NB4 (cell line): ENCODE measurements at regions not wholly inside any gene's neighbourhood (a gene's known extent, or its start where the extent isn't known, plus 50 kb on each side); places are given as distances from the start of the nearest gene placed in this dataset.

Experiments used
- MAX ChIP-seq: IDR thresholded peaks from 2 replicates; pipeline ENCODE4 v1.6.1; 2011; ENCODE audit warnings: low read depth, low read length
- MYC ChIP-seq: IDR thresholded peaks from 2 replicates; pipeline ENCODE4 v1.6.1; 2011; ENCODE audit warnings: low read depth, low read length
- POLR2A ChIP-seq: IDR thresholded peaks from 2 replicates; pipeline ENCODE4 v1.6.1; 2011; ENCODE audit warnings: mild to moderate bottlenecking; ENCODE audit not compliant: insufficient read length; ENCODE audit errors: extremely low read depth
- TF ChIP-seq, protein P1 (sequence below): IDR thresholded peaks from one replicate; pipeline ENCODE4 v1.5.1; 2012; ENCODE audit warnings: low read depth, low read length

DNA sequence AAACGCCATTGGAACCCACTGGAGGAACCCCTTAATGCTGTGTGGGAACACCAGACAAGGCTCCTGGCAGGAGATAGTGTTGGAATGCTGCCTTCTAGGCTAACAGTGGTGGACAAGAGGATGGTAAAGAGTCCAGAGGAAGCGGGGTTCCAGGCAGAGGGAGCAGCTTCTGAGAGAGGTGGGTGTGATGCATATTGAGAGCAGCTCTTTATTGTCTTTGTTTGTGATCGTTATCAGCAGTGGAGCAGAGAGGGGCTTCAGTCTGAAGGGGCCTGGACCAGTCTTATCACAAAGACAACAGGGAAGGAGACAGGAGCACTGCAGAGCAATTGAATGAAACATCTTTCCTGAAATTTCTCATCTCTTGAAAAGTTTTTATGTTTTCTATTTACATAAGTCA lies 106.8 kb upstream of the PLET1 start:
- TF ChIP-seq, protein P1, sequence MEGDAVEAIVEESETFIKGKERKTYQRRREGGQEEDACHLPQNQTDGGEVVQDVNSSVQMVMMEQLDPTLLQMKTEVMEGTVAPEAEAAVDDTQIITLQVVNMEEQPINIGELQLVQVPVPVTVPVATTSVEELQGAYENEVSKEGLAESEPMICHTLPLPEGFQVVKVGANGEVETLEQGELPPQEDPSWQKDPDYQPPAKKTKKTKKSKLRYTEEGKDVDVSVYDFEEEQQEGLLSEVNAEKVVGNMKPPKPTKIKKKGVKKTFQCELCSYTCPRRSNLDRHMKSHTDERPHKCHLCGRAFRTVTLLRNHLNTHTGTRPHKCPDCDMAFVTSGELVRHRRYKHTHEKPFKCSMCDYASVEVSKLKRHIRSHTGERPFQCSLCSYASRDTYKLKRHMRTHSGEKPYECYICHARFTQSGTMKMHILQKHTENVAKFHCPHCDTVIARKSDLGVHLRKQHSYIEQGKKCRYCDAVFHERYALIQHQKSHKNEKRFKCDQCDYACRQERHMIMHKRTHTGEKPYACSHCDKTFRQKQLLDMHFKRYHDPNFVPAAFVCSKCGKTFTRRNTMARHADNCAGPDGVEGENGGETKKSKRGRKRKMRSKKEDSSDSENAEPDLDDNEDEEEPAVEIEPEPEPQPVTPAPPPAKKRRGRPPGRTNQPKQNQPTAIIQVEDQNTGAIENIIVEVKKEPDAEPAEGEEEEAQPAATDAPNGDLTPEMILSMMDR: no peak
- TF ChIP-seq POLR2A: no peak
- no peak for TF ChIP-seq MYC
- no peak for TF ChIP-seq MAX
